ENCODE measurements at regions not wholly inside any gene's neighbourhood (a gene's known extent, or its start where the extent isn't known, plus 50 kb on each side); places are given as distances from the start of the nearest gene placed in this dataset.

DNA sequence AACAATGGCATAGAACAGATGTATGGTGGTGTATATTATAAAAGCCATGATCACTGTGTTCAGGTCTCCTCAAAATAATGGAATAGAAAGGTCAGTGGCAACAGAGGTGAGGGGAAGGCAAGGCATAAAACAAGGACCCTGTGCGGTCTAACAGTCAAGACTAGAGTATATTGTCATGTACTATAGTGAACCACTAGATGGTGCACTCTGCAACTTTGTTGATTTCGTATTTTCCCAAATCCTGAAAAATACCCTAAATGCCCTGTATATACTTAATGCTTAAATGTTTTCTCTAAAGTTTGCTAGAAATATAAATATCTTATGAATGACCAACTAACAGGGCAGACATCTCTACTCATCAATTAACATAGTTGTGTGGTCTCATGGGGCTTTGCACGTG lies 453.0 kb downstream of the PCDH11X start:
- intact Hi-C loops (cut with micrococcal nuclease), result no loop called here

DNA sequence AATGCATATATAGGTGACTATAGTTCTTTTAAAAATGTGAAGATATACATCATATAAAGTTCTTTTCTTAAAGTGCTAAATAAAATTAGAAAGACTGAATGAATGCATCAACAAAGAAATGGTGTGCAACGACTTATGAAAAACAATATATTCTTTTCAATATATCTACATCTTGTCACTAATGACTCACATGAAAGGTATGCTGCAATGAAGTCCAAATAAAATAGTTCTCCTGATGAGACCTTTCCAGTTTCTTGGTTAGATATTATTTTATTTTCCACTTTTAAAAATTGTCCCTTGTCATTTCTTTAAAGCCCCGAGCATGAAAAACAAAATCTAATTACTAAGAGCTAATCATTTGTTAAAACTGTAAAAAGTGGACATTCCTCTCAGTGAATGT lies 462.1 kb downstream of the PCDH11X start:
- no peak overlapping the region for H3K9ac ChIP-seq (ENCODE audit: low read length)
- ChIA-PET POLR2A (no interaction called here), CTCF (no interaction called here), RAD21 (ENCODE audit: low non-redundant PET in 1 of 2, low total read pairs in 2 of 2, uncharacterized antibody in 2 of 2, unreplicated experiment in 2 of 2) (no interaction called here)
- DNase-seq (ENCODE audit: low read depth, low spot score), result no peak
- no peaks in the 10 kb centered on the region for H4K20me1 ChIP-seq (ENCODE audit: insufficient read depth)
- H3K4me3 ChIP-seq (replicated peaks in 1 of 2; ENCODE audit: low read depth in 1 of 2, low read length in 2 of 2), result no peak overlapping the region
- ATAC-seq, result no peak
- H3K4me2 ChIP-seq (ENCODE audit: low read length), result no peak overlapping the region
- BruUV-seq (replicated peaks), result no TSS peak
- H3K4me1 ChIP-seq (ENCODE audit: control insufficient read depth in 1 of 2, insufficient read depth in 2 of 2, low read length in 2 of 2), result no peaks in the 10 kb centered on the region
- H2AFZ ChIP-seq (ENCODE audit: low read depth, low read length, poor library complexity, severe bottlenecking), result no peak overlapping the region
- H3K9me3 ChIP-seq (ENCODE audit: control insufficient read depth in 1 of 2, insufficient read depth in 1 of 2, low read depth in 1 of 2, low read length in 2 of 2), result no peaks in the 10 kb centered on the region
- intact Hi-C loops (cut with micrococcal nuclease), result no loop called here
- H3K27ac ChIP-seq (ENCODE audit: low read depth, low read length), result no peak overlapping the region
- H3K79me2 ChIP-seq (ENCODE audit: insufficient read depth, low read length), result no peaks in the 10 kb centered on the region
- no peaks in the 10 kb centered on the region for H3K9me2 ChIP-seq (ENCODE audit: insufficient read depth)
- no peaks in the 10 kb centered on the region for H3K27me3 ChIP-seq (ENCODE audit: insufficient read depth, low read length)
- no peaks in the 10 kb centered on the region for H3K36me3 ChIP-seq (ENCODE audit: control insufficient read depth in 1 of 2, insufficient read depth in 2 of 2, low read length in 2 of 2)
- TF ChIP-seq YY1 (IDR thresholded peaks at IDR 0.05; ENCODE audit: extremely low read depth, insufficient replicate concordance, low read depth, low read length) (no peak), EZH2 (IDR thresholded peaks at IDR 0.05) (no peak), RAD21 (IDR thresholded peaks at IDR 0.05; ENCODE audit: low read depth) (no peak), CBX3 (IDR thresholded peaks at IDR 0.05; ENCODE audit: low read depth) (no peak), SRF (IDR thresholded peaks at IDR 0.05; ENCODE audit: low read depth) (no peak), FOSL1 (IDR thresholded peaks at IDR 0.05; ENCODE audit: low read depth) (no peak), ZNF274 (IDR thresholded peaks at IDR 0.05; ENCODE audit: low read depth, low read length) (no peak), EGR1 (IDR thresholded peaks at IDR 0.05; ENCODE audit: low read depth) (no peak)
- TF ChIP-seq, protein P1, sequence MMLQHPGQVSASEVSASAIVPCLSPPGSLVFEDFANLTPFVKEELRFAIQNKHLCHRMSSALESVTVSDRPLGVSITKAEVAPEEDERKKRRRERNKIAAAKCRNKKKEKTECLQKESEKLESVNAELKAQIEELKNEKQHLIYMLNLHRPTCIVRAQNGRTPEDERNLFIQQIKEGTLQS (IDR thresholded peaks at IDR 0.05), result no peak
- TF ChIP-seq, protein P2, sequence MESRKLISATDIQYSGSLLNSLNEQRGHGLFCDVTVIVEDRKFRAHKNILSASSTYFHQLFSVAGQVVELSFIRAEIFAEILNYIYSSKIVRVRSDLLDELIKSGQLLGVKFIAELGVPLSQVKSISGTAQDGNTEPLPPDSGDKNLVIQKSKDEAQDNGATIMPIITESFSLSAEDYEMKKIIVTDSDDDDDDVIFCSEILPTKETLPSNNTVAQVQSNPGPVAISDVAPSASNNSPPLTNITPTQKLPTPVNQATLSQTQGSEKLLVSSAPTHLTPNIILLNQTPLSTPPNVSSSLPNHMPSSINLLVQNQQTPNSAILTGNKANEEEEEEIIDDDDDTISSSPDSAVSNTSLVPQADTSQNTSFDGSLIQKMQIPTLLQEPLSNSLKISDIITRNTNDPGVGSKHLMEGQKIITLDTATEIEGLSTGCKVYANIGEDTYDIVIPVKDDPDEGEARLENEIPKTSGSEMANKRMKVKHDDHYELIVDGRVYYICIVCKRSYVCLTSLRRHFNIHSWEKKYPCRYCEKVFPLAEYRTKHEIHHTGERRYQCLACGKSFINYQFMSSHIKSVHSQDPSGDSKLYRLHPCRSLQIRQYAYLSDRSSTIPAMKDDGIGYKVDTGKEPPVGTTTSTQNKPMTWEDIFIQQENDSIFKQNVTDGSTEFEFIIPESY (IDR thresholded peaks at IDR 0.05; ENCODE audit: extremely low read depth, insufficient replicate concordance, low read length), result no peak
- TF ChIP-seq, protein P3, sequence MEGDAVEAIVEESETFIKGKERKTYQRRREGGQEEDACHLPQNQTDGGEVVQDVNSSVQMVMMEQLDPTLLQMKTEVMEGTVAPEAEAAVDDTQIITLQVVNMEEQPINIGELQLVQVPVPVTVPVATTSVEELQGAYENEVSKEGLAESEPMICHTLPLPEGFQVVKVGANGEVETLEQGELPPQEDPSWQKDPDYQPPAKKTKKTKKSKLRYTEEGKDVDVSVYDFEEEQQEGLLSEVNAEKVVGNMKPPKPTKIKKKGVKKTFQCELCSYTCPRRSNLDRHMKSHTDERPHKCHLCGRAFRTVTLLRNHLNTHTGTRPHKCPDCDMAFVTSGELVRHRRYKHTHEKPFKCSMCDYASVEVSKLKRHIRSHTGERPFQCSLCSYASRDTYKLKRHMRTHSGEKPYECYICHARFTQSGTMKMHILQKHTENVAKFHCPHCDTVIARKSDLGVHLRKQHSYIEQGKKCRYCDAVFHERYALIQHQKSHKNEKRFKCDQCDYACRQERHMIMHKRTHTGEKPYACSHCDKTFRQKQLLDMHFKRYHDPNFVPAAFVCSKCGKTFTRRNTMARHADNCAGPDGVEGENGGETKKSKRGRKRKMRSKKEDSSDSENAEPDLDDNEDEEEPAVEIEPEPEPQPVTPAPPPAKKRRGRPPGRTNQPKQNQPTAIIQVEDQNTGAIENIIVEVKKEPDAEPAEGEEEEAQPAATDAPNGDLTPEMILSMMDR (IDR thresholded peaks at IDR 0.05 in 2 of 3, conservative IDR thresholded peaks at IDR 0.05 in 1 of 3; ENCODE audit: borderline replicate concordance in 1 of 3, insufficient read depth in 1 of 3, low read depth in 2 of 3, low read length in 2 of 3), result no peak

More for the DNA sequence above, 453.0 kb downstream of the PCDH11X start:
- no peaks in the 10 kb centered on the region for H3K27me3 ChIP-seq (ENCODE audit: insufficient read depth, low read length)
- no peak overlapping the region for H3K4me2 ChIP-seq (ENCODE audit: low read length)
- H3K36me3 ChIP-seq (ENCODE audit: control insufficient read depth in 1 of 2, insufficient read depth in 2 of 2, low read length in 2 of 2), result no peaks in the 10 kb centered on the region
- no peaks in the 10 kb centered on the region for H3K9me3 ChIP-seq (ENCODE audit: control insufficient read depth in 1 of 2, insufficient read depth in 1 of 2, low read depth in 1 of 2, low read length in 2 of 2)
- BruUV-seq (replicated peaks), result no TSS peak
- no peaks in the 10 kb centered on the region for H3K79me2 ChIP-seq (ENCODE audit: insufficient read depth, low read length)
- H2AFZ ChIP-seq (ENCODE audit: low read depth, low read length, poor library complexity, severe bottlenecking), result no peak overlapping the region
- no peaks in the 10 kb centered on the region for H4K20me1 ChIP-seq (ENCODE audit: insufficient read depth)
- ChIA-PET POLR2A (no interaction called here), RAD21 (ENCODE audit: low non-redundant PET in 1 of 2, low total read pairs in 2 of 2, uncharacterized antibody in 2 of 2, unreplicated experiment in 2 of 2) (no interaction called here), CTCF (no interaction called here)
- TF ChIP-seq CEBPB (IDR thresholded peaks at IDR 0.05; ENCODE audit: low read depth), result no peak
- TF ChIP-seq, protein P3 (IDR thresholded peaks at IDR 0.05 in 2 of 3, conservative IDR thresholded peaks at IDR 0.05 in 1 of 3; ENCODE audit: borderline replicate concordance in 1 of 3, insufficient read depth in 1 of 3, low read depth in 2 of 3, low read length in 2 of 3), result peak in 1 of 3 experiments; percentile 29; a peak in 3 of 6 replicates
- no peak for TF ChIP-seq JUND (IDR thresholded peaks at IDR 0.05)
- no peak for TF ChIP-seq POLR2AphosphoS5 (IDR thresholded peaks at IDR 0.05; ENCODE audit: low read depth, low read length)
- TF ChIP-seq EGR1 (IDR thresholded peaks at IDR 0.05; ENCODE audit: low read depth), result no peak
- no peaks in the 10 kb centered on the region for H3K4me1 ChIP-seq (ENCODE audit: control insufficient read depth in 1 of 2, insufficient read depth in 2 of 2, low read length in 2 of 2)
- H3K27ac ChIP-seq (ENCODE audit: low read depth, low read length), result no peak overlapping the region
- no peak for DNase-seq (ENCODE audit: low read depth, low spot score)
- no peak overlapping the region for H3K4me3 ChIP-seq (replicated peaks in 1 of 2; ENCODE audit: low read depth in 1 of 2, low read length in 2 of 2)
- H3K9me2 ChIP-seq (ENCODE audit: insufficient read depth), result no peaks in the 10 kb centered on the region
- no peak for ATAC-seq
- H3K9ac ChIP-seq (ENCODE audit: low read length), result no peak overlapping the region

Measured in HCT116 (cell line).